HG02884 (cell line): ENCODE measurements at regions not wholly inside any gene's neighbourhood (a gene's known extent, or its start where the extent isn't known, plus 50 kb on each side); places are given as distances from the start of the nearest gene placed in this dataset.

Experiments
- ATAC-seq: cut with Tn5 transposase; IDR thresholded peaks from one replicate; pipeline ENCODE4 v1.9.1; 2021; ENCODE audit warnings: mild to moderate bottlenecking, moderate library complexity; ENCODE audit not compliant: unreplicated experiment

- ATAC-seq: no peak
These were observed 152.4 kb upstream of the ADO start for GRCh38 chr10:62652114-62652513.

GRCh38 chr10:62652564-62652963 lies 152.0 kb upstream of the ADO start:
- ATAC-seq: no peak

DNA sequence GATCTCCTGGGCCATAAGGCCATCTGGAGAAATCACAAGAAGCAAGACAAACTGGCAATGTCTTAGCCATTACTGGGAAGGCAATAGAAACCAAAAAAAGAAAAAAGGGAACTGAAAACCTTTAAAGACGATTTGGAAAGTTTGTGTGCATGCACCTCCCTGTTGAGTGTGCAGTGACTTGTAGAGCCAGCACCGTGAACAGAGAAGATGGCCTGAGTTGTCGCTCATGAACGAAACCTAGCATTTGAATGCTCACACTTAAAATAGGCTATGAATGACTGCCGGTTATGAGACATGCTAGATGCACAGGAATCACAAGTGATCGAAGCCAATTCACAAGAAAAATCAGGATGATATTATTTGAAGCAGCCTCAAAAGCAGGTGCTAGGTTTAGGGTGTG lies 151.3 kb upstream of the ADO start:
- peak; percentile 72 for ATAC-seq

- no peak for ATAC-seq
These were observed 149.6 kb upstream of the ADO start for GRCh38 chr10:62654966-62655336.

GRCh38 chr10:62655337-62655994 lies 149.1 kb upstream of the ADO start:
- peak; percentile 81 for ATAC-seq

DNA sequence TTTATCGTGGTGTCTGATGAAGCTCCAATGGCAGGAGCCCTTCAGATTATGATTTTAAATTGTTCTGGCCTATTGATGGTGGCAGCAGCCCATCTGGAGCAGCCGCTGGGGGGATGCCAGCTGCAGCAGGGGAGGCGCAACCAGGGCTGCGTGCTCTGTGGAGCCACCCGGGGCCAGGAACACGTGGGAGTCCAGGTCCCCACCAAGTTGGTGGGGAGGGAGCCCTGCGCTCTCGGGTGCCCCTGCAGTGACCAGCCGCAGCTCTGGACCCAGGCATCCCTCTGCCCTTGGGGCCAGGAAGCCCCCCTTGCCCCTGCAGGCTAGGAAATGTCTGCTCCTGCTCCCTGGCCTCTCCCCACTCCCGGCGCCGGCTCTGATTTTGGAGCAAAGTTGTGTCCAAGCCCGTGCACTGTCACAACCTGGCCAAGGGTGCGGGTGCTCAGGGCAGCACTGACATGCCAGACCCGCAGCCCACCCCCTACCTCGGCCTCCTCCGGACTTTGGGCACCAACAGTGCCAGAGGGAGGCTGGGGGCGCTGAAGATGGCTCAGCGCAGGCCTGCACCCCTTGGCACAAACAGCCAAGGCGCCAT lies 147.2 kb upstream of the ADO start:
- no peak for ATAC-seq

DNA sequence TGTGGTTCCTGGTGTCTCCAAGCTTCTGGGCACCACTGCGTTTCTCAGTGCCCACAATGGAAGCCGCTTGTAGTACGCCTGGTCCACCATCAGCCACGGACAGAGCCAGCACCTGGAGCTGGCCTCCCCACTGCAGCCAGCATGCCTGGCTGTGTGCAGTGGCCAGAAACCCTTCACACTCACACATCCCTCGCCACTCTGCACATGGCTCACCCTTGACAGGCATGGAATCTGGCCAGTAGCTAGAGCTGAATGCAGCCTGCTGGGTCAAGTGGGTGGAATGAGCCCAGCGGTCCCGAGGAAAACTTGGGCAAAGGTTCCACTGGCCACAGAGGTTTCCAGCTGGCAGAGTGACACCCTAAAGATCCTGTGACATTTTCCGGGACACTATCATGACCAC lies 146.0 kb upstream of the ADO start:
- no peak for ATAC-seq

DNA sequence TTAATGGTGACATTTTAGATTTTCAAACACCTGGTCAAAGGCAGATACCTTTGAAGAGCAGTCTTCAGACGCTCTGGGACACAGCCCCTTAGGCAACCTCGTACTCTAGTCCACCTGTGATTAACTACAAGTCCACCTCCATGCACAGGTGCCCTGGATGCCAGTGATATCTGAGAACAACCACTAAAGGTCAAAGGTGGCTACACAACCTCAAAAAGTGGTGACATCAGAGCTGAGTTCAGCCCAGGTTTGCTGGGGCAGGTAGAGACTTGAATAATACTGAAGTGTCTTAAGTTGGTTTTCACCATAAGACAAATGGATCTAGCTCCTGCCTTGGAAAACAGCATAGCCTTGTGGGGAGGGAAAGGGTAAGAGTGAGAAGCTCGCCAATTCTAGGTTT lies 143.4 kb upstream of the ADO start:
- no peak for ATAC-seq

- ATAC-seq: no peak
These were observed 142.0 kb upstream of the ADO start for GRCh38 chr10:62662486-62662885.

GRCh38 chr10:62665771-62666170 lies 138.7 kb upstream of the ADO start:
- ATAC-seq: no peak

DNA sequence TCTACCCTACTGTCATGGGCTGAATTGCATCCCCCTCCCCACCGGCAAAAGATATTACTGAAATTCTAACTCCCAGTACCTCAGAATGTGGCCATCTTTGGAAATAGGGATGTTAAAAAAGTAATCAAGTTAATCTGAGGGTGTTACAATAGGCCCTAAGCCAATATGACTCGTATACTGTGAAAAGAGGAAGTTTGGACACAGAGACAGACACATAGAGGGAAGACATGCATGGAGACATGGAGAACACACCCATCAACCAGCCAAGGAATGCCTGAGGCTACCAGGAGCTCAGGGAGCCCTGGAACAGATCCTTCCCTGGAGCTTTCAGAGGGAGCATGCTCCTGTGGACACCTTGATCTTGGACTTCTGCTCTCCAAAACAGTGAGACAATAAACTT lies 138.2 kb upstream of the ADO start:
- ATAC-seq: no peak

GRCh38 chr10:62669341-62669740 lies 135.2 kb upstream of the ADO start:
- no peak for ATAC-seq

DNA sequence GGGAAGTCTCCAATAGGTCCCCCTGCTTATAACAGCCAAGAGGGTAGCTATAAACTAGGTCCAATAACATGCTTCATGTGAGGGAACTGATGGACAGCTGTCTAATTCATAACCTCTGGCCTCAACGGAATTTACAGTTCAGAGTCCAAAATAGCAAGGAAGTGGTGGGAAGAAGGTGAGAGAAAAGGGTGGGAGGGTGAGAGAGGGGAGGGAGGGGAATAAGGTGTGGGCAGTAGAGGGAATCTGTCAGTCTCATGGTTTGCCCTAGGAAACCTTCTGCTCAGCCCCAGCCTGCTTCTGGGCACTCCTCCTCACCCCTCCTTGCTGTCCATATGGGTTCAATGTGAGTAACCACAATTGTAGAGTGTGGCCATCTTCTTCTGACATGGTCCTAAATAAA lies 133.4 kb upstream of the ADO start:
- no peak for ATAC-seq

DNA sequence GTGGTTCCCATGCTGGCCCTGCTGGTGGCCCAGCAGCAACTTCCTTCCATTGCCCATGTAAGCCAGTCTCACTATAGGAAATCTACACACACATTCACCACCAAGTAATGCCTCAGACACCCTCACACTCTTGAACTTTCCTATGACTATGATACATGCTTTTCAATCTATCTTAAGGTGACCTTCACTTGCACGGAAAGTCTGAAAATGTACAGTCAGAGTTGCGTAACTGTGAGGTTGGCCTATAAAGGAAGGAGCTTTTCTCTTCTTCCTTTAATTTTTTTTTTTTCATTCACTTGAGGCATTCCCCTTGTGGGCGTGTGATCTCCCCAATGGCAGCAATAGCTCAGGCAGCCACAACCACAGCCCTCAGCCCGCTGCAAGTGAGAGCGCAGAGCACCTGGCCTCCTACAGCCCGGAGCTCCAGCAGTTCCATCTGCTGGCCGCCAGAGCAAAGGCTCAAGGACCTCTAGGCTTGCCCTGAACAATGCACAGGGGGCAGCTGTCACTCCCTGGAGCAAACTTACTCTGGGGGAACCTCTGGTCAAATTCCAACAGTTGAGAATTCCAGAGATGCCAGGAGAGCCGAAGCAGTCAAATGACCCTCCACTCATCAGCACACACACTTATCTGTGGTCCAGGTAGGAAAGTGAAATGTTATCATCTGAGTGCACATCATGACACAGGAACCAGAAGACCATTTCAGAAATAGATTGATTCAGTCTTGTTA lies 123.1 kb upstream of the ADO start:
- peak; percentile 95 for ATAC-seq

DNA sequence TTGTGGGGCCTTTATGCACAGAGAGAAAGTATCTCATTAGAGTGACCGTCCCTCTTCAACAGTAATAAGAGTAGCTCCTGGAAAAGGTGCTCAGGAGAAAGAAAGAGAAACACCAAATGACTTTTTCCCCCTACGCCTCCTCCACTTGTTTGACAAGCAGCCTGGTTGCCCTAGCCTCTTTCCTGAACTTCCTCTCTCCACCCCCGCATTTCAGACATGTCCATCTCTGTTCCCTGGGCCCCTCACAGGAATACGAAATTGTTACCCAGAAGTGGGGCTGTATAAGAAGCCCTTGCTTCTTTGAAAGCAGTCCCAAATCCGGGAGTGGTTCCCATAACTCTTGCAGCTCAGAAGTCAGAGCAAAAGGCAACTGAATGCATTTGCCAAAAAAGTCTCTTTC lies 119.6 kb upstream of the ADO start:
- ATAC-seq: no peak

GRCh38 chr10:62687230-62687748 lies 117.2 kb upstream of the ADO start:
- ATAC-seq: no peak

- ATAC-seq: no peak
These were observed 115.4 kb upstream of the ADO start for GRCh38 chr10:62688971-62689700.

- ATAC-seq: no peak
These were observed 114.8 kb upstream of the ADO start for GRCh38 chr10:62689712-62690111.

DNA sequence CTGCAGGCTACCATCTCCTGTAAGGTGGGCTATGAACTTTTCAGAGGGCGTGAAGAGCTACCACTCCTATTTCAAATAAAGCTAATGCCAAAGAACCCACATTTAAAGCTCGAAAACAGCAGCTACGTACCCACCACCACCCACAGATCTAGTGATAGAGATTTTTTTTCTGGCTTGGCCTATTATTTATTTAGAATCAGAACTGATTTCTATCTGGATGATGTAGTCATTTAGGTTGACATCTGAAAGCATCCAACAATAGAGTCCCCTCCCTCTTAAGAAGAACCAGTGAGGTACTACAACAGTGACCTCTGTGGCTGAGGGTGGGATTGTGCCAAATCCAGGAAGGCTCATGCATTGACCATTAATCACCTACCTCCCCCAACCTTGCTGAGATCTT lies 113.8 kb upstream of the ADO start:
- no peak for ATAC-seq

GRCh38 chr10:62691336-62691735 lies 113.2 kb upstream of the ADO start:
- ATAC-seq: no peak

GRCh38 chr10:62692085-62692484 lies 112.4 kb upstream of the ADO start:
- ATAC-seq: no peak

DNA sequence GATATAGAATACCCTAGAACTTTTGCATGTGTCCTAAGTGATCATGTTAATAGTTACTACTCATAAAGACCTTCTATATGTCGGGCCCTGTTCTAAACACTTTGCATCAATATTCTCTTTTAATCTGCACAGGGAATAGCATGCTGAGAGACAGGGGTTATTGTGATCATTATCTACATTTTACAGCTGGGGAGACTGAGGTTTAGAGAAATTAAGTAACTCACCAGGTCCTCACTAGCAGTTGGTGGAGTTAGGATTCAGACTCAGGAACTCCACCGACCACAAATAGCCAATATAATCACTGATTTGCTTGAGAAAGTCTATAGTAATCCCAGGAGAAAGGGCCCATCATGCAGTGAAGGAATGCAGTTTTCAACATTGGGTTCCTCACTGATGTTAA lies 111.2 kb upstream of the ADO start:
- ATAC-seq: no peak
